Esophagus muscularis mucosa (tissue), 3 donors: ENCODE measurements at regions not wholly inside any gene's neighbourhood (a gene's known extent, or its start where the extent isn't known, plus 50 kb on each side); places are given as distances from the start of the nearest gene placed in this dataset.

Source experiments
- POLR2A ChIP-seq: fragments of 450-650 bp; IDR thresholded peaks from one replicate; pipeline ENCODE4 v1.6.1; 2017; ENCODE audit warnings: antibody characterized with exemption, moderate library complexity, mild to moderate bottlenecking, low read depth
- POLR2AphosphoS5 ChIP-seq, 2 donors: sonication (generic); formaldehyde crosslinking; IDR thresholded peaks; one replicate each; pipeline ENCODE4 v1.6.1; 2017; ENCODE audit warnings: antibody characterized with exemption in 2 of 2
- TF ChIP-seq, protein P1 (sequence below), 3 experiments: fragments of 200-600 bp in 2 of 3; fragments of 450-650 bp in 1 of 3; sonication (generic) in 2 of 3; IDR thresholded peaks; one replicate each; pipeline ENCODE4 v1.5.1; 2017 to 2019; ENCODE audit warnings: antibody characterized with exemption in 3 of 3, mild to moderate bottlenecking in 2 of 3, moderate library complexity in 1 of 3

DNA sequence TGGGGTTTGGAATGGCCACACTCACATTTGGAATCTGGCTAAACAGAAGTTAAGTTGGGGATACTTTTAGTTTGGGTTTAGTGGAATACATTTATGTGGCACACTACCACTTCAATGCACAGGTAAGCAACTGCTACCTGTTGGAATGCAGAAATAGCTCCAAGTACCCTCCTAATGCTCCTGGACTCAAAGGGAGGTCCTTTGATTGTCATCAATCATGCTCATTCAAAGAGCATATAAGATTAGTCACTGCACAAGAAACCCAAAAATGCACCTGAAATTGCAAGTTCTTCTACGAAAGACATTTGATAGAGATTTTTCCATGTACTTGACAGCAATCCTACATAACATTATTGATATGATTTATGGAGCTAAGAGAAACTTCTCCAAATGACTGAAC, 247.7 kb downstream of the ANKRD50 start:
- TF ChIP-seq, protein P1, sequence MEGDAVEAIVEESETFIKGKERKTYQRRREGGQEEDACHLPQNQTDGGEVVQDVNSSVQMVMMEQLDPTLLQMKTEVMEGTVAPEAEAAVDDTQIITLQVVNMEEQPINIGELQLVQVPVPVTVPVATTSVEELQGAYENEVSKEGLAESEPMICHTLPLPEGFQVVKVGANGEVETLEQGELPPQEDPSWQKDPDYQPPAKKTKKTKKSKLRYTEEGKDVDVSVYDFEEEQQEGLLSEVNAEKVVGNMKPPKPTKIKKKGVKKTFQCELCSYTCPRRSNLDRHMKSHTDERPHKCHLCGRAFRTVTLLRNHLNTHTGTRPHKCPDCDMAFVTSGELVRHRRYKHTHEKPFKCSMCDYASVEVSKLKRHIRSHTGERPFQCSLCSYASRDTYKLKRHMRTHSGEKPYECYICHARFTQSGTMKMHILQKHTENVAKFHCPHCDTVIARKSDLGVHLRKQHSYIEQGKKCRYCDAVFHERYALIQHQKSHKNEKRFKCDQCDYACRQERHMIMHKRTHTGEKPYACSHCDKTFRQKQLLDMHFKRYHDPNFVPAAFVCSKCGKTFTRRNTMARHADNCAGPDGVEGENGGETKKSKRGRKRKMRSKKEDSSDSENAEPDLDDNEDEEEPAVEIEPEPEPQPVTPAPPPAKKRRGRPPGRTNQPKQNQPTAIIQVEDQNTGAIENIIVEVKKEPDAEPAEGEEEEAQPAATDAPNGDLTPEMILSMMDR (IDR thresholded peaks at IDR 0.05), result no peak
- TF ChIP-seq POLR2A (no peak), POLR2AphosphoS5 (IDR thresholded peaks at IDR 0.05) (no peak)
